Fibroblast of skin of abdomen (primary cell): ENCODE measurements at regions not wholly inside any gene's neighbourhood (a gene's known extent, or its start where the extent isn't known, plus 50 kb on each side); places are given as distances from the start of the nearest gene placed in this dataset.
"Not testable (repeated sequence)": the region's sequence is repeated elsewhere in the genome, so short reads cannot be mapped to it uniquely, and the experiment has no call there.

Source experiments
- DNase-seq: peaks from one replicate; pipeline ENCODE4 v3.0.0-alpha.2; 2013

DNA sequence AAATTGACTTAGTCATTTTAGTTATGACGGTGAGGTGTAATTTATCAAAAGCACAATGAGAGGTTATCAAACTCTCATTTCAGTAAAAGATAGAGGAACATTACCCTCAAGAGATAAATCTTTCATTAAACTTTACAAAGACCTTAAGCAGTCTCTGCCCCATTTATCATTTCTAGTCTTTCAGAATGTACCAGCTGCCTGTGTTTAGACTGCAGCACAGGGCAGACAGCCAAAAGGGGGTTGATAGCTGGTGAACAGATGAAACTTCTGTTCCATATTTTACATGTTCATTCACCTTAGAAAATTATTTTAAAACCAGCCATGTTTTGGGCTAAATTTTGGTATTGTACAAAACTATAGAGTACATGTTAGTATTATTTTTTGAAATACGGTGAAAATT is 514.6 kb upstream of the CNTN3 start:
- no peak for DNase-seq

DNA sequence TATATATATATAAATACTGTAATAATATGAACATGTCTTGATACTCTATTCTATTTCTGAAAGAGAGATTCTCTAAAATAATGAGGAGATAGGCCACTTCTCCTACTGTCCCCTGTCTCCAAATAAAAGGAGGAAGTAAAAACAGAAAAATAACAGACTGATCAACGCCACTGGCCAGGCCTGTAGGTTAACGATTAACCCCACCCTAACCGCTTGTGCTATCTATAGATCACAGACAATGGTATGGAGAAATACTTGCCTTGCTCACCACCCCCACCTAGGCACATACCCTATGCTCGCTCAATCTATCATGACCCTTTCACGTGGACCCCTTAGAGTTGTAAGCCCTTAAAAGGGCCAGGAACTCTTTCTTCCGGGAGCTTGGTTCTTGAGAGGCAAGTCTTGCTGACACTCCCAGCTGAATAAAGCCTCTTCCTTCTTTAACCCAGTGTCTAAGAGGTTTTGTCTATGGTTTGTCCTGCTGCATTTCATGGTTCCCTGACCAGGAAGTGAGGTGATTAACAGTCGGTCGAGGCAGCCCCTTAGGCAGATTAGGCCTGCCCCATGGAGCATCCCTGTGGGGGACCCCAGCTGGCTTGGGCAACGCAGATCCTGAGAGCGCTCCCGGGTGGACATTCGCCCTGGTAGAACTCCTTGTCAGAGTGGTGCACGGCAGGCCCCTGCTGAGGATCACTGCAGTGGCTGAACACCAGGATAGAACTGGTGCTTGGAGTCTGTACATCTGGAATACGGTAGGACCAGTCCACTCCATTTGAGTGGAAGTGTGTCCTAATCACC is 521.8 kb upstream of the CNTN3 start:
- no peak for DNase-seq

DNA sequence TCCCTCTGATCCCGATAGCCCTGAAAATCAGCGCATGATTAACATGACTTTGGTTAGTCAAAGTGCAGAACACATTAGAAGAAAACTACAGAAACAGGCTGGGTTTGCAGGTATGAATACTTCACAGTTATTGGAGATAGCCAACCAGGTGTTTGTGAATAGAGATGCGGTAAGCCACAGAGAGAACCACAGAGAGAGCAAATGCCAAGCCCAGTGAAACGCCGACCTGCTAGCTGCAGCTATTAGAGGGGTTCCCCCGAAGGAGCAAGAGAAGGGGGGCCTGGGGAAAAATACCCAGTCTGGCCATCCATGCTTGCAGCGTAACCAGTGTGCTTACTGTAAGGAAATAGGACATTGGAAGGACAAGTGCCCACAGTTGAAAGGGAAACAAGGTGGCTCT is 523.9 kb upstream of the CNTN3 start:
- no peak for DNase-seq

DNA sequence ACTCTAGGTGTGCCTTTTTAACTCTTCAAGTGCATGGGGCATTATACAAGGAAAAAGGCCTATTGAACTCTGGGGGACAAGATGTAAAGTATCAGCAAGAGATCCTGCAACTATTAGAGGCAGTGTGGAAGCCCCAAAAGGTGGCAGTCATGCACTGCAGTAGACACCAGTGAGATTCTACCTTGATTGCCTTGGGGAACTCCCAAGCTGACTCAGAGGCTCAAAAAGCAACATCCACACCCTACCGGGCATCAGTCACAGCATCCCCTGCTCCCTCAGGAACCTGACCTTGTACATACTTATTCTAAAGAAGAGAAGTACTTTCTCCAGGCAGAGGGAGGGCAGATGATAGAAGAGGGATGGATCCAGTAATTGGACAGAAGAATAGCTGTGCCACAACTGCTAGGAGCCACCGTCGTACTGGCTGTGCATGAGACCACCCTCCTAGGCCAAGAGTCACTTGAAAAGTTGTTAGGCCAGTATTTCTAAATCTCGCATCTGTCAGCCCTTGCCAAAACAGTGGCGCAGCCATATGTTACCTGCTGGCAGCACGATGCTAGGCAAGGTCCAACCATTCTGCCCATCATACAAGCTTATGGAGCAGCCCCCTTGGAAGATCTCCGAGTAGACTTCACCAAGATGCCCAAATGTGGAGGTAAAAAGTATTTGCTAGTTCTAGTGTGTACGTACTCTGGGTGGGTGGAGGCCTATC is 523.1 kb upstream of the FRG2C start:
- no peak for DNase-seq

DNA sequence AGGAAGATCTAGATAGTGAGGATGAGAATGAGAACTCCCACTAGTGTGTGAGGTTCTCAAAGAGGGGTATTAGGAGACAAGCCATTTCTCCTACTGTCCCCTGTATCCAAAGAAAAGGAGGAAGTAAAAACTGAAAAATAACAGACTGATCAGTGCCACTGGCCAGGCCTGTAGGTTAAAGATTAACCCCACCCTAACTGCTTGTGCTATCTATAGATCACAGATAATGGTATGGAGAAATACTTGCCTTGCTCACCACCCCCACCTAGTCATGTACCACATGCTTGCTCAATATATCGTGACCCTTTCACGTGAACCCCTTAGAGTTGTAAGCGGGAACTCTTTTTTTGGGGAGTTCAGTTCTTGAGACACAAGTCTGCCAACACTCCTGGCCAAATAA is 519.7 kb upstream of the FRG2C start:
- DNase-seq = no peak

DNA sequence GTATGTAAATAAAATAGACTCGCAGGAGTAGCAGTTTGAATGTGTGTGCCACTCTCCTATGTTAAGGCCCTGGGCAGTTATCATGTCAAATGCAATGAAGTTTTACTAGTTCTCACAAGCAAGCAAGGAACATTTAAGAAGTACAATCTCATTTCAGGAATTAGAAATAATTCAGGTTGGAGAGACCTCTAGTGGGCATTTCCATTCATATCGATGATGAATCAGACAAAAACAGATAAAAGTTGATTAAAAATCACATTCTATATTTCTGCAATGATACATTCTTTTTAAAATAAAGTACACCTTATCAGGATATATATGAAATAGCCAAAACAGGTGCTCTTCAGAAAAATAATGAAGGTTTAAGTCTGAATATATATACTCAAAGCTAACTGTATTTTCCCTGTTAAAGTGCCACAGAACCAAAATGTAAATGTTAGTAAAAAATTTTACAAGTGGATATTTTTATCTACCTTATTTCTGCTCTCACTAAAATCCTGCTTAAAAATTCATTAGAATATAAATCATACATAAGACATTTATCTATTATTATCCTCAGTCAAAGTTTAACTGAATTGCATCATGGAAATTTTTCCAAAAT is 492.4 kb upstream of the FRG2C start:
- DNase-seq = peak; percentile 11

DNA sequence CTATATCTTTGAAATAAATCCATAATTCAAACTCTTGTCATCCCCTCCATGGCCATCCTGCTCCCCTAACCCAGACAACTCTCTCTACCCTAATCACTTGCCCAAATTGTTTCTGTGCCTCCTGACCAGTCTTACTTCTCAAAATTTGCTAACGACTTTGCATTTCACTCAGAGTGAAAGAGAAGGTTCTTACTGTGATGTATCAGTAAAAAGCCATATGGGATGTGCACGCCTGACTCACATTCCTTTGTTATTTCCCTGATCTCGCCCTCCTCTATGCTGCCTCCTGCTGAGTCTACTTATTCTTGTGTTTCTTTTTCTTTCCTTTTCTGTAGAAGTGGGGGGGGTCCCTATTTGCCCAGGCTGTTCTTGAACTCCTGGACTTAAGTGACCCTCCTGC is 487.2 kb upstream of the FRG2C start:
- peak; percentile 4 for DNase-seq

DNA sequence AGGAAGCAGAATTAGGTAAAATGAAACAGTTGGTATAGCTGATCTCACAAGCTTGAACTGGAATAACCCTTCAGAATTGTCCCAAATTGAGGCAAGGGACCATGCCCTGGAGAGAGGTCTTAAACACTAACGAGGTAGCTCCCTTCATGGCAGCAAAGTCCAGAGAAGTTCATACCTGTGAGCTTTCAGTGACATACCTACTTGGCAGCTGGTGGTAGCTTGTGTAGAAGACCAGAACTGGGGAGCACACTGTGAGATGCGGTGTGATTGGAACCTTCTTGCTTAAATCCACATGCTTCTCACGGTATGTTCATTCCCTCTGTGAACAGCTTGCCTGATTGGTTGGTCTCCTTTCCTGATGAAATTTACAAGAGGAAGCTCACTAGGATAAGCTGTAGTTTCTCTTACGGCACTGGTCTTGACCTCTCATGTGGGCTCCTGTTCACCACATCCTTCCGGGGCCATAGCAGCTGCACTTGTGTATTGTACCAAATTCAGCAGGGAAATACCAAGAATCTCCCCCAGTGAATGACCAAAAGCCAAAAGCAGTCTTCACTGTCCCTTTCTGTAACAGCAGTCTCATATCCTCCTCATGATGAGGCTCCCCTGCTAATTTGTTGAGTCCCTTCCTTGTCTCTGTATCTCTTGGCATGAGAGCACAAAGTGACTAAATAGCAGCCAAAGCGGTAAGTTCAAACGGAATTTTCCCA is 483.7 kb upstream of the FRG2C start:
- no peak for DNase-seq

DNA sequence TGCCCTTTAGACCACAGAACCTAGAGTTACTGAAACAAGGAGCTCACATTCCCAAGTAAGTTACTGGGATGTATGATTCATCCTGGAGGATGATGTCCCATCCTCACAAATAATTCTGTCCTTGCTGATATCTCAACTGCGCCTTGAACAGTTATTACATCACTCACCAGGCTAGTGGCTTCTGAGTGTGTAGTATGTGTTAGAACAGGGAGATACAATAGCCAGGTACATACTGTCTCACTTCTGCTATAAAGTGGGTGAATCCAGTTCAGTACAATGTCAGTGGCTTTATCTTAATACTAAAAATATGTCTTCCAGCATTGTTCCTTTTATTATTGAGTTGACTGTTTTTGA is 483.2 kb upstream of the FRG2C start:
- peak; percentile 13 for DNase-seq

DNA sequence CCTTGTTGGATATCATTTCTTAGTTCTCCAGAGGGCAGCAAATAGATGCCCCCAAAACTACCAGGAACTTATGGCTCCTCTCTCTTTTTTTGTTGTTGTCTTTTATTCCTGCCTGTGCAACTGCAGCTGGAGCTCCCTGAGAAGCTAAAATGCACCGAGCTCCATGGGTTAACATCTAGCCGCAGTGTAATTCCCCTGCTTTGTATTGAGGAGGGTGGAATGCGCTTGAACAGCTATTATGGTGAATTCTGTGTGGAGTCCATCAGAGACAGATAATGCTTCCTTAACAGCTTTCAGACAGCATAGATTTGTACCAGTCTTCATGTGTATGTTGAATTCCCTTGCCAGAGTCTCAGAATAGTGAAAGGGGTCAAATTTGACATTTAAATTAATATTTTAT is 475.2 kb upstream of the FRG2C start:
- no peak for DNase-seq

DNA sequence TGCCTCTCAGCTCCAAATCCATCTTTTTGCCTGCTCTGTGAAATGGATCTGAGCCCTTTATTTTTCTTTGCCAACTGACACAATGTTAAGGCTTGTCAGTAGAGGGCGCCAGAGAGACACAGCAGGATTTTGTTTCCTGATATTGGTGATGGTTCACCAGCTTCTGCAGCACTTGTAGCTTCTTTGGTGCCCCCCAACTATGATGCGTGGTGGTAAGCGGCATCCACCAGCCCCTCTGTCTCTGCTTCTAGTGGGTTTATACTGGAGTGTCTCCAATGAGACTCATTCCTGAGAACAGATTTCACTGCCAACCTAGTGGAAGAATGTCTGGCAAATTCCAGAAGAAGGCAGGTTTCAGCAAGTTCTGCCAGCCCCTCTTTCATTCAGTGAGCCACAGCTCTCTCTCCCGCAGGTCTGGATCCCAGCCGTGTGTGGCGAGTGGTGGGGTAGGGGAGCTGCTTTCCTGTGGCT is 471.9 kb upstream of the FRG2C start:
- peak; percentile 31 for DNase-seq

DNA sequence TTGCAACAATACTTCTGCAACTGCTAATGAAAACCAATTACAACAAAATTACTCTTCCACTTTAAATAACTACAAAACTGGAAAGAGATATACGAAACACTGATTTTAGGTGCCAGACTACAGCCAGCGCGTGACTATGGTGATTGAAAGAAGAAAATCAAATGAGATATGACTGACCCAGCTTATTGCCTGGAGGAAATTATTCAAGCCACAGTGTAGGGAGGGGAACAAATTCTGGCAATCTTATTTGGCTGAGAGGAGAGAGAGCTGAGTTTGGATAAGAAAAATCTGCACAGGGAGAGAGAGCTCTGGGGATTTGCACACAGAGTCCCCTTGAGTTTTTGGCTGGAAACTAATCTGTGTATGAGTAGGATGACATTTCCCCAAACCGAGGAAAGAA is 470.3 kb upstream of the FRG2C start:
- DNase-seq = no peak

DNA sequence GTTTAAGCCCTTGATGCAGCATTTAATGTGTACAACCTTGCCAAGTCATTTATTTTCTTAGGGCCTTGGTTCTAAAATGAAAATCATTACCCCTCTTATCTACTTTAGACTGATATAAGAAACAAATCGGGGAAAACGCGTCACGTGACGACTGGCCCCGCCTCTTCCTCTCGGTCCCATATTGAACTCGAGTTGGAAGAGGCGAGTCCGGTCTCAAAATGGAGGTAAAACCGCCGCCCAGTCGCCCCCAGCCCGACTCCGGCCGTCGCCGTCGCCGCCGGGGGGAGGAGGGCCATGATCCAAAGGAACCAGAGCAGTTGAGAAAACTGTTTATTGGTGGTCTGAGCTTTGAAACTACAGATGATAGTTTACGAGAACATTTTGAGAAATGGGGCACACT is 449.8 kb upstream of the FRG2C start:
- not testable (repeated sequence) for DNase-seq

DNA sequence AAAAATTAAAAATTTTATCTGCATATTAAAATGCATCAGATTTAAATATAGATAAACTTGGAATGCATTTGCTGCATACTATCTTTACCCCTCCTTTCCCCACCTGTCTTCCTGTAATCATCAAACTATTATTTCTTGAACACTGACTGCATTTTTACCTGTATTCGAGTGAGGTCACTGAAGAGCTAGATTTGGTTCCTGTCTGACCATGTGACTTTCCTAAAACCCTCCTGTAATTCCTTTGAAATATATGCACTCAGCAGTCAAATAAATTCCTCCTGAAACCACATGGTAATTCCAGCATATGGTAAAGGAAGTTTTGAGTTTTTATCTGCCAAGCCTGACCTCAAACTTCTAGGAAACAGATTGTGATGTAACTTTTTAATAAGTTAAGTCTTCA is 445.6 kb upstream of the FRG2C start:
- peak; percentile 18 for DNase-seq

DNA sequence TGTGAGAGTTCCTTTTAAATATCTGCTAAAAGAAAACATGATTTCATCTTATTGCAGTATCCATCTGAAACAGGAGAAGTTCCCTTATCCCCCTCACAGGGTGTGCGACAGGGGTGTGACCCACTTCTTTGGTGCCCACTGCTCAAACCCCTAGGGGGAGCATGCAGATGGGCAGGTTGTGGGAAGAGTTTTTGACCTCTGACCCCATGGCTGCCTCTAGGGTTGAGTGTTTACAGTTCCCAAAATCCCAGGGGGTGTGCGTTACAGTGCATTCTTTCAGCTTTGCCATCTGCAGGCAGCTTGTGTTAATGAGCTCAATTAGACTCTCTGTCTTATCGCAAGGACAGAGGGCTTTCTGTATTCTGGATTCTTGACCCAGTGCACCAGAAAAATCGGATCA is 443.2 kb upstream of the FRG2C start:
- DNase-seq = no peak

DNA sequence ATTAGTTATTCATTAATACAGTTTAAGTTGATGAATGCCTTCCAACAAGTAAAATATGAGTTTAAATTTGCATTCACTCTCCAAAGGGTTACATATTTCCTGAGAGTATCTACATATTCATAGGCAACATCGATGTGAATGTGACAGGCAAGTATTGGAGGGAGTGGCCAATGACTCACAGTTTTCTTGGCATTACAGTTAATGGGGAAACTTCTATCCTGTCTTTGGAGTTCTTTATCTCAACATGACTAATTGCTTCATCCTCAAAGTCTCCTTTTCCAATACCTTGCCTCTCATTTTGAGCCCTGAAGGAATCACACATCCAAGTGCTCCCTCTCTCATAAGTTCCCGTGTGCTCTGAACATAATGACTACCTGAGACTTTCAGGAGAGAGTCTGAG is 439.7 kb upstream of the FRG2C start:
- DNase-seq = no peak

DNA sequence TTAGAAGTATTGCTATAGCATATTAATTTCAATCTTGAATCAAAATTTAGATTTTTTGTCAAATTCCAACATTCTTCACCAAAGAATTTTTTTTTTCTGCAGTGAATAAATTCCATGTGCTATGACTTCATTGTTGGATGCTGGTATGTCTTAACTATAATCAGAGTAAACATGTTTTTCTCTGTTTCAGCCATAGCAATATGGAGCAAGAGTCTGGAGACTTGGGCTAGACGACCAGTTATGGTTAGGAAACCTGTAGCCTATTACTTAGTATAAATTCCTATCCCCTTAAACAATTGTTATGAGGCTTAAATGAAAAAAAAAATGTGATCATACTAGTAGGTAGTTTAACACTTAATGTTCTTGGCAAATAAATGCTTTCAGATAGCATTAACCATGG is 431.9 kb upstream of the FRG2C start:
- no peak for DNase-seq

DNA sequence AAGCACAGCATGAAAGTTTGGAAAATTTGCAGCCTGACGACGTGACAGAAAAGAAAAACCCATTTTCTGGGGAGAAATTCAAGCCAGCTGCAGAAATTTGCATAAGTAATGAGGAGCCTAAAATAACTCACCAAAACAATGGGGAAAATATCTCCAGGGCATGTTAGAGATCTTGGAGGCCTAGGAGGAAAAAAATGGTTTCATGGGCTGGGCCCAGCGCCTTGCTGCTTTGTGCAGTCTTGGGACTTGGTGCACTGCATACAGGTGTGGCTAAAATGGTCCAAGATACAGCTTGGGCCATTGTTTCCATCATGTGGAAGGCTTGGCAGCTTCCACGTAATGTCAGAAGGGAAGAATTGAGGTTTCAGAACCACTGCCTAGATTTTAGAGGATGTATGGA is 428.5 kb upstream of the FRG2C start:
- no peak for DNase-seq

DNA sequence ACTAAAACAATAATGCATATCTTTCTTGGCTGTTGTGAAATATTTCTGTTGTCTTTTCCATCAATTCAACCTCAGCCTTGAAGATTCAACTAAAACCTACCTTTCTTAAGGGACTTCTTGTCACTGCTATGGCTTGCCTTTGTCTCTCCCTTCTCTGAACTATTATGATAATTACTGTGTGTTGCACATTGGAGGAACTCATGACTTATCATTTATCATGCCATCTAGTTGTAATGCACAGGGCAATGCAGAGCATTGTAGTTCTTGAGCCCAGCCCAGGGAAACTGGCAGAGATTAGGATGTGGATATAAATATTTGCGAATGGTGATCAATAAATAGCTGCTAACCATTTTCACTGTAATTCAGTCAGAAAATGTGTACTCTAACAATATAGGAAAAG is 427.1 kb upstream of the FRG2C start:
- no peak for DNase-seq

DNA sequence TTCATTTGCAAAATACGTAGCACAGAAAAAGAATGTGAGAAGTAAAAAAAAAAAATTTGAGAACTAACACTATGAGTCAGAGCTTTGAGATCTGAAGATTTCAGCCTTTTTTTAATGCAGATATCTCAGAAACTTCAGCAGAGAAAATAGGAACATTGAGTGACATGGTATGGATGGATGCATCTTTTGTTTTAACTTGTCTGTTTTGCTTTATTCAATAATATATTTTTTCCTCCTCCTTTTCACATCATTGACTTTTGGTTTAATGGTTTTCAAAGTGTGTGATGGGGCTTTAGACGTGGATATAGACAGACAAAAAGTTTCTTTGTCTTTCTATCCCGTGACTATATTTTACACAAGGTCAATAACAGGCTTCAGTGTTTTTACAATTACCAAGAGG is 426.7 kb upstream of the FRG2C start:
- DNase-seq = no peak

DNA sequence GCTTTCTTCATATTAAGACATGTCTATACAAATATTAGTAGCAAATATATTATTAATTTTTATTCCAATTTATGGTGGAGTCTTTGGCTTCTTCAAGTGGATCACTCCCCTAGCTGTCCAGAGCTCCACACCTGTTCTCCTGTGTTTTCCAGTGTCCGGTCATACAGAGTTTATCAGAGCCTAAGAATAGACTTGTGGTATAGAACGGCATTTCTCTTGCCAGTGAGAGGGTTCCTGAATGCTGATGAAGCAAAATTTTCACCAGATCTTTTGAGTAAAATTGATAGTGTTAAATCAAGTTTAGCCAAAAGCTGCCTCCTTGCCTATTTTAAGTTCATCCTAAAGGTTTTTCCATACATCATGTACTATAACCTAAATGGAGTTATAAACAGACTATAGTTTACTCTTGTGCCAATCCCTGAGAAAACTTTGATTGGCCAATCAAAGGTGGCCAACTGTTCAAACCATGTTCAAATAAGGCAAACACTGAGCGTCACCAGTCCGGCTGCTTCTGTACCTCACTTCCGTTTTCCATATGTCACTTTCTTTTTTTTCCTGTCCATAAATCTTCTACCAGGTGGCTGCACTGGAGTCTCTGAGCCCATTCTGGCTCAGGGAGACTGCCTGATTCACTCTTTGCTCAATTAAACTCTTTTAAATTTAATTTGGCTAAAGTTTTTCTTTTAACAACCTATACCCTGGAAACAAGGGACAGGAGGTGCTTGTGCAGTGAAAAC is 422.7 kb upstream of the FRG2C start:
- not testable (repeated sequence) for DNase-seq

DNA sequence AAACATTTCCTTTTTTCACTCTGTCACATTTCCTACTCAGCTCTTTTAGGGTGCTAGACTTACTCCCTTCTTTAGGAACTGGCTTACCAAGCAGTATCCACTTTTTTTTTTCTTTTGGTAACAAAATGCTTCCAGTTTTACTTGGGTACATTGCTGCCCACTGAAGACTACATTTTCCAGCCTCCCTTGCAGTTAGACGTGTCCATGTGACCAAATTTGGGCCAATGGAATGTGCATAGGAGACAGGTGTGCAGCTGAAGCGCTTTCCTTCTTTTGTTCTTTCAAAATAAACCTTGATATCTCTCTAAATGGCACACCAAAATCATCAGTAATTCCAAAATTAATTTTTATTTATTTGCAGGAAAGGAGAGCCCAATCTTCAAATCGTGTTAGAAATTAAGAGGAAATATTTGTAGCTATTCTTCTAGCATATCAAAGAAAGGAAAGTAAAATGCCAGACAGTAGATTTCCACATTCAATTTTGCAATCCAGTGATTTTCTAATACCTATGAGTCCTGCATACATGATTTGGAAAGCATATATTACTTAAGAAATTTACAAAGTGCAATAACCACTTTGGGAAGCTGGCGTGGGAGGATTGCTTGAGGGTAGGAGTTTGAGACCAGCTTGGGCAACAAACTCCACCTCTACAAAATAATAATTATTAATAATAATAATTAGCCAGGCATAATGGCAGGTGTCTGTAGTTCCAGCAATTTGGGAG is 422.0 kb upstream of the FRG2C start:
- no peak for DNase-seq
